Naive thymus-derived CD4-positive, alpha-beta T cell (primary cell): ENCODE measurements at regions not wholly inside any gene's neighbourhood (a gene's known extent, or its start where the extent isn't known, plus 50 kb on each side); places are given as distances from the start of the nearest gene placed in this dataset.

ENCODE experiments used
- ATAC-seq: fragments of 150-1000 bp; cut with Tn5 transposase; 2 replicates; pipeline ENCODE4 v1.10.0; 2021; ENCODE audit warnings: mild to moderate bottlenecking, moderate library complexity
- CTCF ChIA-PET: fragments of 350-600 bp; sonication (Branson Sonifier 250); formaldehyde crosslinking; loops from one replicate; lab custom pipeline; 2021; ENCODE audit warnings: antibody characterized with exemption; lab: Charles Lee
- POLR2A ChIA-PET: fragments of 350-600 bp; sonication (Branson Sonifier 250); formaldehyde crosslinking; loops from one replicate; lab custom pipeline; 2021; ENCODE audit warnings: antibody characterized with exemption, inconsistent platforms; lab: Charles Lee
- DNase-seq, 9 donors: peaks; one replicate each; pipeline versions ENCODE4 v3.0.0 to v3.0.0-alpha.2; 2020 to 2022; ENCODE audit warnings: mixed read lengths in 1 of 9
- H3K27ac ChIP-seq: one replicate; pipeline ENCODE4 v1.7.0; 2013; ENCODE audit warnings: mild to moderate bottlenecking, low read depth, low read length, moderate library complexity
- H3K27me3 ChIP-seq, 2 donors: one replicate each; pipeline ENCODE4 v1.7.0; 2013; ENCODE audit warnings: low read length in 2 of 2, mild to moderate bottlenecking in 2 of 2, moderate library complexity in 2 of 2; ENCODE audit not compliant: control insufficient read depth in 2 of 2, insufficient read depth in 2 of 2
- H3K36me3 ChIP-seq, 3 experiments: 1 replicate in 2 of 3; 2 replicates in 1 of 3; pipeline ENCODE4 v1.7.0; 2013; ENCODE audit warnings: low read length in 3 of 3, mild to moderate bottlenecking in 3 of 3, moderate library complexity in 1 of 3; ENCODE audit not compliant: insufficient read depth in 3 of 3, control insufficient read depth in 2 of 3
- H3K4me1 ChIP-seq, 2 donors: one replicate each; pipeline ENCODE4 v1.7.0; 2013; ENCODE audit warnings: low read length in 2 of 2, mild to moderate bottlenecking in 2 of 2, moderate library complexity in 1 of 2; ENCODE audit not compliant: control insufficient read depth in 2 of 2, insufficient read depth in 2 of 2
- H3K4me3 ChIP-seq: 2 replicates; pipeline ENCODE4 v1.7.0; 2013; ENCODE audit warnings: mild to moderate bottlenecking, low read length
- H3K9me3 ChIP-seq, 3 experiments: 1 replicate in 2 of 3; 2 replicates in 1 of 3; pipeline ENCODE4 v1.7.0; 2013; ENCODE audit warnings: low read length in 3 of 3; ENCODE audit not compliant: control insufficient read depth in 2 of 3
- H3K27ac Mint-ChIP-seq, 9 donors: one replicate each; pipeline ENCODE4 v1.8.0; 2020 to 2022; ENCODE audit warnings: mixed read lengths in 9 of 9, mild to moderate bottlenecking in 8 of 9, moderate library complexity in 5 of 9, inconsistent platforms in 2 of 9
- H3K27me3 Mint-ChIP-seq, 5 donors: one replicate each; pipeline ENCODE4 v1.8.0; 2021 to 2022; ENCODE audit warnings: mixed read lengths in 5 of 5, mild to moderate bottlenecking in 1 of 5
- H3K36me3 Mint-ChIP-seq, 5 donors: one replicate each; pipeline ENCODE4 v1.8.0; 2020 to 2022; ENCODE audit warnings: mixed read lengths in 5 of 5, mild to moderate bottlenecking in 3 of 5, inconsistent platforms in 1 of 5
- H3K4me1 Mint-ChIP-seq, 7 donors: one replicate each; pipeline ENCODE4 v1.8.0; 2020 to 2022; ENCODE audit warnings: mixed read lengths in 7 of 7, mild to moderate bottlenecking in 3 of 7, inconsistent platforms in 1 of 7
- H3K4me3 Mint-ChIP-seq, 10 donors: one replicate each; pipeline ENCODE4 v1.8.0; 2020 to 2022; ENCODE audit warnings: mild to moderate bottlenecking in 10 of 10, mixed read lengths in 10 of 10, moderate library complexity in 6 of 10, inconsistent platforms in 2 of 10
- H3K9me3 Mint-ChIP-seq, 11 donors: one replicate each; pipeline ENCODE4 v1.8.0; 2020 to 2022; ENCODE audit warnings: mixed read lengths in 11 of 11, mild to moderate bottlenecking in 4 of 11, inconsistent platforms in 1 of 11, moderate library complexity in 1 of 11
- intact Hi-C, 2 donors: fragments of 100-400 bp; cut with micrococcal nuclease; formaldehyde crosslinking; loops; one replicate each; pipeline ENCODE4 v1.15.1; 2023

GRCh38 chr14:87121716-87122115 is 871.3 kb downstream of the GALC start:
- Mint-ChIP-seq H3K4me1 (no peaks in the 10 kb centered on the region), H3K27me3 (no peaks in the 10 kb centered on the region), H3K9me3 (peaks cover 1 to 7% (median 4%) of the 10 kb centered on the region in 11 donors), H3K36me3 (peaks cover 0 to 3% (median 0%) of the 10 kb centered on the region in 5 donors), H3K27ac (no peak overlapping the region), H3K4me3 (no peak overlapping the region)
- H3K4me3 ChIP-seq: no peak overlapping the region
- no peaks in the 10 kb centered on the region for H3K36me3 ChIP-seq
- ChIA-PET CTCF (no interaction called here), POLR2A (interaction anchor here (0.5 kb wide), 1 partner anchor 13 kb away, joined by 4 read pairs; no protein-coding TSS in a partner anchor)
- intact Hi-C loops: no loop called here
- no peak for DNase-seq
- no peaks in the 10 kb centered on the region for H3K9me3 ChIP-seq
- H3K27ac ChIP-seq: no peak overlapping the region
- no peaks in the 10 kb centered on the region for H3K4me1 ChIP-seq
- no peaks in the 10 kb centered on the region for H3K27me3 ChIP-seq
- no peak for ATAC-seq

GRCh38 chr14:87115234-87115633 is 877.7 kb downstream of the GALC start:
- no peak overlapping the region for H3K4me3 ChIP-seq
- no peaks in the 10 kb centered on the region for H3K4me1 Mint-ChIP-seq
- no peaks in the 10 kb centered on the region for H3K9me3 ChIP-seq
- H3K27me3 Mint-ChIP-seq: no peaks in the 10 kb centered on the region
- H3K27ac ChIP-seq: no peak overlapping the region
- peaks cover 0 to 12% (median 4%) of the 10 kb centered on the region in 11 donors for H3K9me3 Mint-ChIP-seq
- H3K27ac Mint-ChIP-seq: no peak overlapping the region
- H3K36me3 Mint-ChIP-seq: no peaks in the 10 kb centered on the region
- H3K36me3 ChIP-seq: no peaks in the 10 kb centered on the region
- ChIA-PET POLR2A (no interaction called here), CTCF (no interaction called here)
- intact Hi-C loops: no loop called here
- H3K27me3 ChIP-seq: no peaks in the 10 kb centered on the region
- H3K4me1 ChIP-seq: no peaks in the 10 kb centered on the region
- DNase-seq (no peak), ATAC-seq (no peak)
- no peak overlapping the region for H3K4me3 Mint-ChIP-seq

GRCh38 chr14:87113286-87113685 is 879.7 kb downstream of the GALC start:
- H3K4me1 ChIP-seq: no peaks in the 10 kb centered on the region
- Mint-ChIP-seq H3K36me3 (no peaks in the 10 kb centered on the region), H3K4me3 (no peak overlapping the region), H3K9me3 (peaks cover 0 to 12% (median 5%) of the 10 kb centered on the region in 11 donors), H3K27me3 (peaks cover 0 to 5% (median 0%) of the 10 kb centered on the region in 5 donors), H3K27ac (no peak overlapping the region), H3K4me1 (no peaks in the 10 kb centered on the region)
- POLR2A ChIA-PET: no interaction called here
- CTCF ChIA-PET: no interaction called here
- no peaks in the 10 kb centered on the region for H3K27me3 ChIP-seq
- no peaks in the 10 kb centered on the region for H3K36me3 ChIP-seq
- intact Hi-C loops: no loop called here
- no peak overlapping the region for H3K4me3 ChIP-seq
- no peak for ATAC-seq
- no peak for DNase-seq
- no peaks in the 10 kb centered on the region for H3K9me3 ChIP-seq
- no peak overlapping the region for H3K27ac ChIP-seq

GRCh38 chr14:87111741-87112140 is 881.2 kb downstream of the GALC start:
- no peak for ATAC-seq

GRCh38 chr14:87111126-87111525 is 881.9 kb downstream of the GALC start:
- peaks cover 0 to 5% (median 0%) of the 10 kb centered on the region in 5 donors for H3K27me3 Mint-ChIP-seq
- intact Hi-C loops: no loop called here
- no peak for ATAC-seq
- Histone ChIP-seq H3K9me3 (no peaks in the 10 kb centered on the region), H3K27ac (no peak overlapping the region), H3K4me1 (no peaks in the 10 kb centered on the region), H3K27me3 (no peaks in the 10 kb centered on the region), H3K4me3 (no peak overlapping the region), H3K36me3 (no peaks in the 10 kb centered on the region)
- ChIA-PET POLR2A (no interaction called here), CTCF (no interaction called here)
- no peak overlapping the region for H3K4me3 Mint-ChIP-seq
- H3K36me3 Mint-ChIP-seq: no peaks in the 10 kb centered on the region
- peaks cover 0 to 23% (median 4%) of the 10 kb centered on the region in 11 donors for H3K9me3 Mint-ChIP-seq
- no peaks in the 10 kb centered on the region for H3K4me1 Mint-ChIP-seq
- no peak for DNase-seq
- no peak overlapping the region for H3K27ac Mint-ChIP-seq

More at GRCh38 chr14:87111741-87112140, 881.2 kb downstream of the GALC start:
- H3K27me3 ChIP-seq: no peaks in the 10 kb centered on the region
- Mint-ChIP-seq H3K36me3 (no peaks in the 10 kb centered on the region), H3K9me3 (peaks cover 0 to 23% (median 4%) of the 10 kb centered on the region in 11 donors), H3K27me3 (peaks cover 0 to 5% (median 0%) of the 10 kb centered on the region in 5 donors), H3K27ac (no peak overlapping the region), H3K4me1 (no peaks in the 10 kb centered on the region), H3K4me3 (no peak overlapping the region)
- intact Hi-C loops: no loop called here
- DNase-seq: no peak
- ChIA-PET CTCF (no interaction called here), POLR2A (no interaction called here)
- H3K27ac ChIP-seq: no peak overlapping the region
- no peaks in the 10 kb centered on the region for H3K36me3 ChIP-seq
- H3K4me3 ChIP-seq: no peak overlapping the region
- no peaks in the 10 kb centered on the region for H3K4me1 ChIP-seq
- H3K9me3 ChIP-seq: no peaks in the 10 kb centered on the region

- ATAC-seq (no peak), DNase-seq (no peak)
- Histone ChIP-seq H3K4me3 (no peak overlapping the region), H3K27me3 (no peaks in the 10 kb centered on the region), H3K4me1 (no peaks in the 10 kb centered on the region), H3K36me3 (no peaks in the 10 kb centered on the region), H3K9me3 (no peaks in the 10 kb centered on the region), H3K27ac (no peak overlapping the region)
- intact Hi-C loops: no loop called here
- ChIA-PET POLR2A (no interaction called here), CTCF (no interaction called here)
- no peak overlapping the region for H3K27ac Mint-ChIP-seq
- no peaks in the 10 kb centered on the region for H3K36me3 Mint-ChIP-seq
- H3K27me3 Mint-ChIP-seq: peaks cover 0 to 5% (median 0%) of the 10 kb centered on the region in 5 donors
- no peaks in the 10 kb centered on the region for H3K4me1 Mint-ChIP-seq
- peaks cover 0 to 23% (median 4%) of the 10 kb centered on the region in 11 donors for H3K9me3 Mint-ChIP-seq
- H3K4me3 Mint-ChIP-seq: no peak overlapping the region
Observed at GRCh38 chr14:87109271-87109670, 883.7 kb downstream of the GALC start.

- H3K36me3 ChIP-seq: no peaks in the 10 kb centered on the region
- no peak overlapping the region for H3K4me3 ChIP-seq
- H3K27me3 ChIP-seq: no peaks in the 10 kb centered on the region
- Mint-ChIP-seq H3K27me3 (peaks cover 0 to 5% (median 0%) of the 10 kb centered on the region in 5 donors), H3K27ac (no peak overlapping the region), H3K4me1 (no peaks in the 10 kb centered on the region), H3K4me3 (no peak overlapping the region), H3K9me3 (peaks cover 0 to 23% (median 4%) of the 10 kb centered on the region in 11 donors), H3K36me3 (no peaks in the 10 kb centered on the region)
- ATAC-seq: no peak
- H3K27ac ChIP-seq: no peak overlapping the region
- DNase-seq: no peak
- ChIA-PET CTCF (no interaction called here), POLR2A (no interaction called here)
- intact Hi-C loops: no loop called here
- no peaks in the 10 kb centered on the region for H3K4me1 ChIP-seq
- H3K9me3 ChIP-seq: no peaks in the 10 kb centered on the region
Observed at GRCh38 chr14:87108726-87109125, 884.3 kb downstream of the GALC start.
